ENCODE measurements at regions not wholly inside any gene's neighbourhood (a gene's known extent, or its start where the extent isn't known, plus 50 kb on each side); places are given as distances from the start of the nearest gene placed in this dataset.
"Not testable (repeated sequence)": the region's sequence is repeated elsewhere in the genome, so short reads cannot be mapped to it uniquely, and the experiment has no call there.

GRCh38 chr1:118459871-118460270 is 274.8 kb upstream of the SPAG17 start:
- no peaks in the 10 kb centered on the region for H3K79me2 ChIP-seq (ENCODE audit: insufficient read depth, low read depth)
- no peak for TF ChIP-seq CTCF (conservative IDR thresholded peaks at IDR 0.05; ENCODE audit: low read depth, low read length)
- H3K36me3 ChIP-seq (ENCODE audit: insufficient read depth): no peaks in the 10 kb centered on the region
- H3K4me1 ChIP-seq (ENCODE audit: low read depth, poor library complexity, severe bottlenecking): no peaks in the 10 kb centered on the region
- no peak overlapping the region for H3K4me3 ChIP-seq (IDR thresholded peaks at IDR 0.05; ENCODE audit: insufficient read depth, low read depth, low read length)
- H3K27ac ChIP-seq: no peak overlapping the region
- H2AFZ ChIP-seq (ENCODE audit: low read depth): no peak overlapping the region
- no peak overlapping the region for H3K9ac ChIP-seq
- no peaks in the 10 kb centered on the region for H4K20me1 ChIP-seq (ENCODE audit: insufficient read depth)
- no peaks in the 10 kb centered on the region for H3K27me3 ChIP-seq (ENCODE audit: insufficient read depth, low read depth)
- H3K4me2 ChIP-seq: no peak overlapping the region

GRCh38 chr1:118453856-118454255 is 268.8 kb upstream of the SPAG17 start:
- H3K79me2 ChIP-seq (ENCODE audit: insufficient read depth, low read depth); H3K36me3 ChIP-seq (ENCODE audit: insufficient read depth); H4K20me1 ChIP-seq (ENCODE audit: insufficient read depth); H3K4me3 ChIP-seq (IDR thresholded peaks at IDR 0.05; ENCODE audit: insufficient read depth, low read depth, low read length); H2AFZ ChIP-seq (ENCODE audit: low read depth); H3K9ac ChIP-seq; H3K4me1 ChIP-seq (ENCODE audit: low read depth, poor library complexity, severe bottlenecking); H3K27ac ChIP-seq; H3K27me3 ChIP-seq (ENCODE audit: insufficient read depth, low read depth); H3K4me2 ChIP-seq: not testable (repeated sequence)

GRCh38 chr1:118445156-118445555 is 260.1 kb upstream of the SPAG17 start:
- H3K36me3 ChIP-seq (ENCODE audit: insufficient read depth): no peaks in the 10 kb centered on the region
- TF ChIP-seq CTCF (conservative IDR thresholded peaks at IDR 0.05; ENCODE audit: low read depth, low read length): no peak
- H3K4me3 ChIP-seq (IDR thresholded peaks at IDR 0.05; ENCODE audit: insufficient read depth, low read depth, low read length): no peak overlapping the region
- no peak overlapping the region for H2AFZ ChIP-seq (ENCODE audit: low read depth)
- H3K4me2 ChIP-seq: no peak overlapping the region
- H3K4me1 ChIP-seq (ENCODE audit: low read depth, poor library complexity, severe bottlenecking): no peaks in the 10 kb centered on the region
- H3K27me3 ChIP-seq (ENCODE audit: insufficient read depth, low read depth): no peaks in the 10 kb centered on the region
- no peaks in the 10 kb centered on the region for H3K79me2 ChIP-seq (ENCODE audit: insufficient read depth, low read depth)
- no peak overlapping the region for H3K9ac ChIP-seq
- H4K20me1 ChIP-seq (ENCODE audit: insufficient read depth): no peaks in the 10 kb centered on the region
- H3K27ac ChIP-seq: no peak overlapping the region

GRCh38 chr1:118442214-118442613 is 257.2 kb upstream of the SPAG17 start:
- Histone ChIP-seq H4K20me1 (ENCODE audit: insufficient read depth) (no peaks in the 10 kb centered on the region), H3K9ac (no peak overlapping the region), H3K4me1 (ENCODE audit: low read depth, poor library complexity, severe bottlenecking) (no peaks in the 10 kb centered on the region), H2AFZ (ENCODE audit: low read depth) (no peak overlapping the region), H3K4me2 (no peak overlapping the region), H3K27ac (no peak overlapping the region), H3K79me2 (ENCODE audit: insufficient read depth, low read depth) (no peaks in the 10 kb centered on the region), H3K27me3 (ENCODE audit: insufficient read depth, low read depth) (no peaks in the 10 kb centered on the region), H3K4me3 (IDR thresholded peaks at IDR 0.05; ENCODE audit: insufficient read depth, low read depth, low read length) (no peak overlapping the region), H3K36me3 (ENCODE audit: insufficient read depth) (no peaks in the 10 kb centered on the region)
- no peak for TF ChIP-seq CTCF (conservative IDR thresholded peaks at IDR 0.05; ENCODE audit: low read depth, low read length)

GRCh38 chr1:118437664-118438063 is 252.6 kb upstream of the SPAG17 start:
- H3K4me2 ChIP-seq: no peak overlapping the region
- H3K4me3 ChIP-seq (IDR thresholded peaks at IDR 0.05; ENCODE audit: insufficient read depth, low read depth, low read length): no peak overlapping the region
- H4K20me1 ChIP-seq (ENCODE audit: insufficient read depth): no peaks in the 10 kb centered on the region
- H3K27me3 ChIP-seq (ENCODE audit: insufficient read depth, low read depth): no peaks in the 10 kb centered on the region
- H3K79me2 ChIP-seq (ENCODE audit: insufficient read depth, low read depth): no peaks in the 10 kb centered on the region
- no peaks in the 10 kb centered on the region for H3K4me1 ChIP-seq (ENCODE audit: low read depth, poor library complexity, severe bottlenecking)
- no peak overlapping the region for H3K27ac ChIP-seq
- no peak for TF ChIP-seq CTCF (conservative IDR thresholded peaks at IDR 0.05; ENCODE audit: low read depth, low read length)
- no peak overlapping the region for H3K9ac ChIP-seq
- H3K36me3 ChIP-seq (ENCODE audit: insufficient read depth): no peaks in the 10 kb centered on the region
- no peak overlapping the region for H2AFZ ChIP-seq (ENCODE audit: low read depth)
